CD4-positive, alpha-beta memory T cell (primary cell): ENCODE measurements at regions not wholly inside any gene's neighbourhood (a gene's known extent, or its start where the extent isn't known, plus 50 kb on each side); places are given as distances from the start of the nearest gene placed in this dataset.

Experiments
- CTCF ChIA-PET: fragments of 350-600 bp; sonication (Branson Sonifier 250); formaldehyde crosslinking; loops from one replicate; lab custom pipeline; 2021; ENCODE audit warnings: inconsistent platforms; ENCODE audit not compliant: partially characterized antibody; lab: Charles Lee
- POLR2A ChIA-PET: fragments of 350-600 bp; sonication (Branson Sonifier 250); formaldehyde crosslinking; loops from one replicate; lab custom pipeline; 2021; ENCODE audit not compliant: partially characterized antibody; lab: Charles Lee
- DNase-seq, 5 donors: peaks; one replicate each; pipeline versions ENCODE4 v3.0.0 to v3.0.0-alpha.2; 2020 to 2022; ENCODE audit warnings: mixed read lengths in 1 of 5
- H3K27ac ChIP-seq: one replicate; pipeline ENCODE4 v1.7.0; 2013; ENCODE audit warnings: low read depth, low read length
- H3K27me3 ChIP-seq: 2 replicates; pipeline ENCODE4 v1.7.0; 2013; ENCODE audit warnings: mild to moderate bottlenecking, low read length, moderate library complexity; ENCODE audit not compliant: insufficient read depth
- H3K36me3 ChIP-seq: 2 replicates; pipeline ENCODE4 v1.7.0; 2013; ENCODE audit warnings: mild to moderate bottlenecking, low read length, moderate library complexity; ENCODE audit not compliant: insufficient read depth
- H3K4me1 ChIP-seq: 2 replicates; pipeline ENCODE4 v1.7.0; 2013; ENCODE audit warnings: mild to moderate bottlenecking, low read length, moderate library complexity; ENCODE audit not compliant: insufficient read depth
- H3K4me3 ChIP-seq, 2 donors: one replicate each; pipeline ENCODE4 v1.7.0; 2013; ENCODE audit warnings: low read length in 2 of 2, mild to moderate bottlenecking in 1 of 2
- H3K9me3 ChIP-seq, 2 donors: one replicate each; pipeline ENCODE4 v1.7.0; 2013; ENCODE audit warnings: low read length in 2 of 2, control low read depth in 1 of 2; ENCODE audit not compliant: control insufficient read depth in 1 of 2
- H3K27ac Mint-ChIP-seq, 7 donors: one replicate each; pipeline ENCODE4 v1.8.0; 2020 to 2021; ENCODE audit warnings: mixed read lengths in 7 of 7, mild to moderate bottlenecking in 6 of 7, inconsistent platforms in 3 of 7, moderate library complexity in 3 of 7
- H3K27me3 Mint-ChIP-seq, 2 donors: one replicate each; pipeline ENCODE4 v1.8.0; 2020 to 2021; ENCODE audit warnings: mixed read lengths in 2 of 2
- H3K36me3 Mint-ChIP-seq, 2 donors: one replicate each; pipeline ENCODE4 v1.8.0; 2020 to 2021; ENCODE audit warnings: mixed read lengths in 2 of 2, inconsistent platforms in 1 of 2, mild to moderate bottlenecking in 1 of 2
- H3K4me1 Mint-ChIP-seq, 4 donors: one replicate each; pipeline ENCODE4 v1.8.0; 2020 to 2021; ENCODE audit warnings: mixed read lengths in 4 of 4, mild to moderate bottlenecking in 1 of 4
- H3K4me3 Mint-ChIP-seq, 8 donors: one replicate each; pipeline ENCODE4 v1.8.0; 2020 to 2021; ENCODE audit warnings: mixed read lengths in 8 of 8, mild to moderate bottlenecking in 7 of 8, moderate library complexity in 6 of 8, inconsistent platforms in 3 of 8
- H3K9me3 Mint-ChIP-seq, 8 donors: one replicate each; pipeline ENCODE4 v1.8.0; 2020 to 2021; ENCODE audit warnings: mixed read lengths in 8 of 8, mild to moderate bottlenecking in 5 of 8, inconsistent platforms in 3 of 8, moderate library complexity in 1 of 8
- intact Hi-C: fragments of 100-400 bp; cut with micrococcal nuclease; formaldehyde crosslinking; loops from one replicate; pipeline ENCODE4 v1.15.1; 2023

GRCh38 chr6:168734523-168734922 is 293.5 kb downstream of the SMOC2 start:
- Mint-ChIP-seq H3K27ac (no peak overlapping the region), H3K27me3 (no peaks in the 10 kb centered on the region), H3K4me1 (no peaks in the 10 kb centered on the region), H3K4me3 (no peak overlapping the region), H3K9me3 (peaks cover 0 to 24% (median 13%) of the 10 kb centered on the region in 8 donors), H3K36me3 (no peaks in the 10 kb centered on the region)
- Histone ChIP-seq H3K27me3 (no peaks in the 10 kb centered on the region), H3K4me3 (no peak overlapping the region), H3K27ac (no peak overlapping the region), H3K9me3 (no peaks in the 10 kb centered on the region), H3K4me1 (no peaks in the 10 kb centered on the region), H3K36me3 (no peaks in the 10 kb centered on the region)
- ChIA-PET POLR2A (no interaction called here), CTCF (no interaction called here)
- intact Hi-C loops: no loop called here
- DNase-seq: no peak

GRCh38 chr6:168732676-168733075 is 291.7 kb downstream of the SMOC2 start:
- Histone ChIP-seq H3K27me3 (no peaks in the 10 kb centered on the region), H3K36me3 (no peaks in the 10 kb centered on the region), H3K4me1 (no peaks in the 10 kb centered on the region), H3K9me3 (no peaks in the 10 kb centered on the region), H3K4me3 (no peak overlapping the region), H3K27ac (no peak overlapping the region)
- Mint-ChIP-seq H3K4me1 (no peaks in the 10 kb centered on the region), H3K36me3 (no peaks in the 10 kb centered on the region), H3K9me3 (peaks cover 0 to 13% (median 7%) of the 10 kb centered on the region in 8 donors), H3K27me3 (no peaks in the 10 kb centered on the region), H3K4me3 (no peak overlapping the region), H3K27ac (no peak overlapping the region)
- no peak for DNase-seq
- intact Hi-C loops: no loop called here
- ChIA-PET POLR2A (no interaction called here), CTCF (no interaction called here)

- ChIA-PET CTCF (no interaction called here), POLR2A (no interaction called here)
- H3K36me3 ChIP-seq: no peaks in the 10 kb centered on the region
- H3K36me3 Mint-ChIP-seq: no peaks in the 10 kb centered on the region
- no peaks in the 10 kb centered on the region for H3K27me3 ChIP-seq
- DNase-seq: no peak
- intact Hi-C loops: no loop called here
- peaks cover 0 to 2% (median 0%) of the 10 kb centered on the region in 8 donors for H3K9me3 Mint-ChIP-seq
- H3K27ac ChIP-seq: no peak overlapping the region
- H3K27me3 Mint-ChIP-seq: no peaks in the 10 kb centered on the region
- no peak overlapping the region for H3K4me3 ChIP-seq
- H3K4me3 Mint-ChIP-seq: no peak overlapping the region
- H3K9me3 ChIP-seq: no peaks in the 10 kb centered on the region
- no peaks in the 10 kb centered on the region for H3K4me1 ChIP-seq
- no peaks in the 10 kb centered on the region for H3K4me1 Mint-ChIP-seq
- H3K27ac Mint-ChIP-seq: no peak overlapping the region
These were observed 290.1 kb downstream of the SMOC2 start for GRCh38 chr6:168730931-168731716.

- peaks cover 0 to 11% (median 0%) of the 10 kb centered on the region in 8 donors for H3K9me3 Mint-ChIP-seq
These were observed 287.1 kb downstream of the SMOC2 start for GRCh38 chr6:168728056-168728455.

GRCh38 chr6:168726312-168726856 is 285.4 kb downstream of the SMOC2 start:
- Histone ChIP-seq H3K4me3 (no peak overlapping the region), H3K27ac (no peak overlapping the region), H3K4me1 (no peaks in the 10 kb centered on the region), H3K27me3 (no peaks in the 10 kb centered on the region), H3K36me3 (no peaks in the 10 kb centered on the region), H3K9me3 (no peaks in the 10 kb centered on the region)
- ChIA-PET POLR2A (no interaction called here), CTCF (no interaction called here)
- intact Hi-C loops: no loop called here
- no peak overlapping the region for H3K4me3 Mint-ChIP-seq
- H3K4me1 Mint-ChIP-seq: no peaks in the 10 kb centered on the region
- H3K27me3 Mint-ChIP-seq: peaks cover 0 to under 1% of the 10 kb centered on the region in 2 donors
- H3K27ac Mint-ChIP-seq: no peak overlapping the region
- peaks cover 0 to 11% (median 0%) of the 10 kb centered on the region in 8 donors for H3K9me3 Mint-ChIP-seq
- no peak for DNase-seq
- H3K36me3 Mint-ChIP-seq: no peaks in the 10 kb centered on the region

More at GRCh38 chr6:168728056-168728455, 287.1 kb downstream of the SMOC2 start:
- DNase-seq: no peak
- ChIA-PET CTCF (no interaction called here), POLR2A (no interaction called here)
- H3K4me1 Mint-ChIP-seq: no peaks in the 10 kb centered on the region
- H3K27me3 ChIP-seq: no peaks in the 10 kb centered on the region
- intact Hi-C loops: no loop called here
- no peak overlapping the region for H3K27ac ChIP-seq
- no peaks in the 10 kb centered on the region for H3K9me3 ChIP-seq
- H3K4me1 ChIP-seq: no peaks in the 10 kb centered on the region
- H3K27ac Mint-ChIP-seq: no peak overlapping the region
- H3K36me3 Mint-ChIP-seq: no peaks in the 10 kb centered on the region
- H3K27me3 Mint-ChIP-seq: no peaks in the 10 kb centered on the region
- H3K4me3 ChIP-seq: no peak overlapping the region
- no peak overlapping the region for H3K4me3 Mint-ChIP-seq
- no peaks in the 10 kb centered on the region for H3K36me3 ChIP-seq

- intact Hi-C loops: no loop called here
- no peaks in the 10 kb centered on the region for H3K4me1 Mint-ChIP-seq
- H3K9me3 ChIP-seq: no peaks in the 10 kb centered on the region
- H3K27ac Mint-ChIP-seq: no peak overlapping the region
- ChIA-PET POLR2A (no interaction called here), CTCF (no interaction called here)
- no peak overlapping the region for H3K27ac ChIP-seq
- H3K4me3 Mint-ChIP-seq: no peak overlapping the region
- no peaks in the 10 kb centered on the region for H3K36me3 ChIP-seq
- H3K4me1 ChIP-seq: no peaks in the 10 kb centered on the region
- no peak for DNase-seq
- H3K36me3 Mint-ChIP-seq: no peaks in the 10 kb centered on the region
- H3K4me3 ChIP-seq: no peak overlapping the region
- H3K9me3 Mint-ChIP-seq: peaks cover 0 to 11% (median 0%) of the 10 kb centered on the region in 8 donors
- no peaks in the 10 kb centered on the region for H3K27me3 ChIP-seq
- H3K27me3 Mint-ChIP-seq: peaks cover 0 to 1% of the 10 kb centered on the region in 2 donors
These were observed 284.8 kb downstream of the SMOC2 start for GRCh38 chr6:168725802-168726201.

GRCh38 chr6:168724669-168725570 is 283.9 kb downstream of the SMOC2 start:
- Mint-ChIP-seq H3K9me3 (peaks cover 0 to 11% (median 0%) of the 10 kb centered on the region in 8 donors), H3K36me3 (no peaks in the 10 kb centered on the region), H3K27ac (no peak overlapping the region), H3K4me1 (no peaks in the 10 kb centered on the region), H3K4me3 (no peak overlapping the region), H3K27me3 (peaks cover 0 to 1% of the 10 kb centered on the region in 2 donors)
- Histone ChIP-seq H3K27ac (no peak overlapping the region), H3K36me3 (no peaks in the 10 kb centered on the region), H3K9me3 (no peaks in the 10 kb centered on the region), H3K27me3 (no peaks in the 10 kb centered on the region), H3K4me1 (no peaks in the 10 kb centered on the region), H3K4me3 (no peak overlapping the region)
- ChIA-PET CTCF (no interaction called here), POLR2A (no interaction called here)
- DNase-seq: no peak
- intact Hi-C loops: no loop called here
